UCSD-AML1 (cell line): ENCODE measurements at regions not wholly inside any gene's neighbourhood (a gene's known extent, or its start where the extent isn't known, plus 50 kb on each side); places are given as distances from the start of the nearest gene placed in this dataset.
"Not testable (repeated sequence)": the region's sequence is repeated elsewhere in the genome, so short reads cannot be mapped to it uniquely, and the experiment has no call there.

Experiments
- DNase-seq: peaks from one replicate; lab custom pipeline; 2025; ENCODE audit not compliant: unreplicated experiment; lab: John Stamatoyannopoulos, UW

DNA sequence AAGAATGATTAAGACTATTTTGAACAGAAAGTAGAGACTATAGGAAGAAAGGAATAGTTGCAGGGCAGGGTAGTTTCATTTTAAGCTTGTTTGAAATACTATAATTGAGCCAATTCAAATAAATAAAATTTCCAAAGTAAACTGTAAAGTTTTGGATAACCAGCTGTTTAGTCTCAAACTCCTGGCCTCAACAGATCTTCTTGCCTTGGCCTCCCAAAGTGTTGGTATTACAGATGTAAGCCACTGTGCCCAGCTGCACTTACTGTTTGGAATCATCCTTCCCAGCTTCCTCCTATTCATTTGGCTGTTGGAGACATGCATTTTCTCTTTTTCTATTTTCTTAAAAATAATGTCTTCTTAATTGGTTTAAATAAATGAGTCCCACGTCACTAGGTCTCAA, 231.0 kb downstream of the NNT start:
- DNase-seq = no peak

DNA sequence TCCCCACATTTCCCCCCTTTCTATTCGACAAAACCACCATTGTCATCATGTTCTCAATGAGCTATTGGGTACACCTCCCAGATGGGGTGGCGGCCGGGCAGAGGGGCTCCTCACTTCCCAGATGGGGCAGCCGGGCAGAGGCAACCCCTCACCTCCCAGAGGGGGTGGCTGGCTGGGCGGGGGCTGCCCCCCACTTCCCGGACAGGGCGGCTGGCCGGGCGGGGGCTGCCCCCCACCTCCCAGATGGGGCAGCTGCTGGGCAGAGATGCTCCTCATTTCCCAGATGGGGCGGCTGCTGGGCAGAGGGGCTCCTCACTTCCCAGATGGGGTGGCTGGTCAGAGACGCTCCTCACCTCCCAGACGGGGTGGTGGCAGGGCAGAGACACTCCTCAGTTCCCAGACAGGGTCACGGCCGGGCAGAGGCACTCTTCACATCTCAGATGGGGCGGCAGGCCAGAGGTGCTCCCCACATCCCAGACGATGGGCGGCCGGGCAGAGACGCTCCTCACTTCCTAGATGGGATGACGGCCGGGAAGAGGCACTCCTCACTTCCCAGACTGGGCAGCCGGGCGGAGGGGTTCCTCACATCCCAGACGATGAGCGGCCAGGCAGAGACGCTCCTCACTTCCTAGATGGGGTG, 221.5 kb downstream of the NNT start:
- DNase-seq = not testable (repeated sequence)

DNA sequence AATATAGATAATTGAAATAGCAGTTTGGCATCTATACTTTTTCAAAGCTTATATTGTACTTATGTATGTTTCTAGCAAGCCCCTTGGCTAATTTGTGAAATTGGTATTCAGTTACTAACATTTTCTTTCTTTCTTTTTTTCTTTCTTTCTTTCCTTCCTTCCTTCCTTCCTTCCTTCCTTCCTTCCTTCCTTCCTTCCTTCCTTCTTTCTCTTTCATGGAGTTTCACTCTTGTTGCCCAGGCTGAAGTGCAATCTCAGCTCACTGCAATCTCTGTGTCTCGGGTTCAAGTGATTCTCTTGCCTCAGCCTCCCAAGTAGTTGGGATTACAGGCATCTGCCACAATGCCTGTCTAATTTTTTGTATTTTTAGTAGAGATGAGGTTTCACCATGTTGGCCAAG, 215.4 kb downstream of the NNT start:
- not testable (repeated sequence) for DNase-seq

DNA sequence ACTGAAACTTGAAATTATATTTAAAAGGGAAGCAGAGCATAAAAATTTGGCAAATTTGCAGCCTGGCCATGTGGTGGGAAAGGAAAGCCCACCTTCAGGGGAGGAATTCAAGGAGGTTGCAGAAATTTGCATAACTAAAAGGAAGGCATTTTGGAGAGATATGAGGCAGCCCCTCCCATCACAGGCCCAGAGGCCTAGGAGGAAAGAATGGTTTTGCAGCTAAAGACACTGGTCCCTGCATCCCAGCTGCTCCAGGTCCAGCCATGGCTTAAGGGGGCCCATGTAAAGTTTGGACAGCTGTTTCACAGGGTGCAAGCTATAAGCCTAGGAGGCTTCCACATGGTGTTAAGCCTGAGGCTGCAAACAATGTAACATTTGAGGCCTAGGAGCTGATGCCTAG, 212.5 kb downstream of the NNT start:
- no peak for DNase-seq

DNA sequence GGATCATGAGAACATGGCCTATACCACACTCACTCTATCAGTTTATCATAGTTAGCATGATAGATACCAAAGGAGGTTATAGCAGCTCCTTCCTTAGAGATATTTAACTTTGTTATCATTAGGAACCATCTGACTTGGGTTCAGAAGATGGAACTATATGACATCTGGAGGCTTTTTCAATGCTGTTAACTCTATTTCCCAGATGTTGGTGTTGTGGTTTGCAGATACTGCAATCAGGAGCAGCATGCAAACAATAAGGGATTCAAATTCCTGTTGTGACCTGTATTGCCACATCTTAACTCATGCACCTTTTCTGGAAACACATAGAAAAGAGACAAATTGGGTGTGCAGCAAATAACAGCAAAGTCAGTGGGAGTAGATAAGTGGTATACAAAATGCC, 201.7 kb downstream of the NNT start:
- DNase-seq = no peak

DNA sequence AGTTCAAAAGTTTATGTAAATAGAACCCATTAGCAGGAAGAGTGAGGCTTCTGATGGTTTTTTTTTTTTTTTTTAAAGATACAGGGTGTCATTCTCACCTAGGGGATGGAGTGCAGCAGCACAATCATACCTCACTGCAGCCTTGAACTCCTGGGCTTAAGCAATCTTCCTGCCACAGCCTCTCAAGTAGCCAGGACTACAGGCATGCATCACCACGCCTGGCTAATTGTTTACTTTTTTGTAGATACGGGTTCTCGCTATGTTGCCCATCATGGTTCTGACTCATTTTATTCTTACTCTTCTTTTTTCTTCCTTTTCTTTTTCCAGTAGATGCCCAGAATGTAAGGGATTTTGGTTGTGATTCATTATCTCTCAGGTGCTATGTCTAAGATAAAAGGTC, 201.1 kb downstream of the NNT start:
- DNase-seq = no peak

DNA sequence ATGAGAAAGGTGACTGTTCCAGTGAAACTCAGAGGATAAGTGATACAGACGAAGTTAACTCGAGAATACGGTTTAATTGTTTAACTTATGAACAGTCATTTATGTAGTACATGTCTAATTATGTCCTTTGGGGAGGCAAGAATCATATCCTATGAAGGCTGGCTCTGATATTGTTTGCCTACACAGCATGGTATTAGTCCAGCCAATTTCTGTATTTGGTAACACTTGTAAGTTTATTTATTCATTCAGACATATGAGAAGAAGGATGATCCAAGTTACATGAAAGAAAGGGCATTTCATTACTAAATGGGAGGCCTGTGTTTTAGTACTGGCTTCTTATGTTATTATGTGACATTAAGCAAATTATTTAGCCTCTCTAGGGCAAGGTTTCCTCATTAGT, 199.7 kb downstream of the NNT start:
- DNase-seq = no peak

DNA sequence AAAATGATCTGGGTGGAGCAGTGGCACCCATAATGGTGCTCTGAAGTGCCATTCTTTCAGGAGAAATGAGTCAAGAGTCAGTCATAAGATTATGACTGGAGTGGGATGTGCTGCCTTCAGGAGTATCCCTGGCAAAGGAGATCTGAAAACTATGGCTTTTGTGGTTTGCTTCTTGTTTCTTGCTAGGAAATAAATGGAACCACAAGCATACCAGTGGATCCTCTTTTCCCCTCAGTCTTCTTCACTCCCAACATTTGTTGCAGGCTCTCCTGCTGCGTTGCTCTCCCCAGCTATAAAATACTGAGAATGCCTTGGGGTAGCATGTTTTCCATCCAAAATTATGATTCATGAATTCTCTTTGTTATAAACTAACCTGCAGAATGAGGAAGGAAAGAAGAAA, 199.1 kb downstream of the NNT start:
- DNase-seq = no peak

DNA sequence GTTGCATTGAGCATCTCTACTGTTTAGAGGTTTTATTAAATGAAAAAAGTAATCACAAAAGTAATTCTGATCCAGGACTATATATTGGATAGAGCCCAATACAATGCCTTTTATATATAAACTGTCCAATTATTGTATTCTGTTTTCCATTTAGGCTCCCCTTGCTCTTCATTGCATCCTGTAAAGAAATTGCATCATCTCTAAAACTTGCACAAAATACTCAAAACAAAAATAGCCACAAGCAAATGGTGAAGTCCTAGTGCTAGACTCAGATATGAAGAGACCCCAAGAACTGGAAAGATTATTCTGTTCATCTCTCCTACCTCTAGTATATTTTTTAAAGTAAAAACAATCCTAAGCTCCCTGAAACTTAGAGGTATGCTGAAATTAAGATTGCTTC, 195.8 kb downstream of the NNT start:
- no peak for DNase-seq

DNA sequence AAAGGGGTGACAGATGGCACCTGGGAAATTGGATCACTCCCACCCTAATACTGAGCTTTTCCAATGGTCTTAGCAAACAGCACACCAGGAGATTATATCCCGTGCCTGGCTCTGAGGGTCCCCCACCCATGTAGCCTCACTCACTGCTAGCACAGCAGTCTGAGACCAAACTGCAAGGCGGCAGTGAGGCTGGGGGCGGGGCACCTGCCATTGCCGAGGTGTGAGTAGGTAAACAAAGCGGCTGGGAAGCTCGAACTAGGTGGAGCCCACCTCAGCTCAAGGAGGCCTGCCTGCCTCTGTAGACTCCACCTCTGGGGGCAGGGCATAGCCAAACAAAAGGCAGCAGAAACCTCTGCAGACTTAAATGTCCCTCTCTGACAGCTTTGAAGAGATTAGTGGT, 188.9 kb downstream of the NNT start:
- DNase-seq = not testable (repeated sequence)

DNA sequence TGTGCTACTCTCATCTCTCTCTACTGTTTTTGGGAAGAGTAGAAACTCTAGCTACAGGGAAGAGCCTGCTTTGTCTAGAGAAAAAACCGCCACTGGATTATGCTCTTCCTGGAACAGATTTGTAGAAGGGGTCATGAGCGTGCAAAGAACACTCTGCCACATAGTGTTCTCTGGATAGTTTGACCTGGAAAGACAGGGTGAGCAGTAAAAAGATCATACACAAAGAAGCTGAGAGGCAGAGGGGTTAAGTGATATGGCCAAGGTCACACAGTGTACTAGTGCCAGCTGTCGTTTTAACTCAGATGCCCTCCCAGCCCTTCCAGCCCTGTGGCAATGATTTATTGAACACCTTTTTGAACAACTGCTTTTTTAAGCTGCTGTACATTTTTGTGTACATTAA, 182.2 kb downstream of the NNT start:
- DNase-seq = no peak

DNA sequence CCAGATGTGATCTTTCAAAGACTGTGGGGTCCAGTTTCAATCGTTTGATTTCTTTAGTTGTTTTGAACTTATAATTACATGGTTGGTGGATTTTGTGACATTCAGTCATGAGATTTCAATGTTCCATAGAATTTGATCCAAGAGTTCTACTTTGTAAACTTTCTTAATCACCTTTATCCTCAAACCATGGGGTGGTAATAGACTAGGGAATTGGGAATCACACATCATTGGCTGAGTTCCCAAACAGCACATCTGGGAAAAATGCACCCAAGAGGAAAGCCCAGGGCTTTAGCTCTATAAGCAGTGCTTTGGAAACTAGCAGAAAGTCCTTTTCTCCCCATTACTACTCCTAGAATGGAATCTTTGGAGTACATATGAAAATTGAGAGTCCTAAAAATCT, 177.6 kb downstream of the NNT start:
- DNase-seq = no peak

DNA sequence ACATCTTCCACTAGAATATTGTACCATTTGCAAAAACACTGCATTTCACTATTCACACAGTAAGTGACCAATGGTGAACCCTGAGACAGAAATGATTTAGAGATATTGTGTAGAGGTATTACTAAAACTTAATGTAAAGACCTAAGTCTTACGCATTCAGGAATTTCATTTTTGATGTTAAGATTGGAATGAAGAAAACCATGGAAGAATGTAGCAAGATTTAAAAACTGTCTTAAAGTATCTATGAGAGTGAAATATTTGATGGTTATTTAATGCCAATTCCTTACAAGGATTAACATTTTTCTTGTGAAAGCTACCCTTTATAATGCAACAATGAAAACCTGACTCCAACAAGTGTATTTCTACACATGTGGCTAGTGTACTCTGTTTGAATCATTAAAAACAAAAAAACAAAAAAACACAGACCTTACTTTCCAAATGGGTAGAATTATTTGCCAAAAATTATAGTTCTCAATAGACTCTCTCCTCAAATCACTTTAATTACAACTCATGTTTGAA, 172.0 kb downstream of the NNT start:
- no peak for DNase-seq

DNA sequence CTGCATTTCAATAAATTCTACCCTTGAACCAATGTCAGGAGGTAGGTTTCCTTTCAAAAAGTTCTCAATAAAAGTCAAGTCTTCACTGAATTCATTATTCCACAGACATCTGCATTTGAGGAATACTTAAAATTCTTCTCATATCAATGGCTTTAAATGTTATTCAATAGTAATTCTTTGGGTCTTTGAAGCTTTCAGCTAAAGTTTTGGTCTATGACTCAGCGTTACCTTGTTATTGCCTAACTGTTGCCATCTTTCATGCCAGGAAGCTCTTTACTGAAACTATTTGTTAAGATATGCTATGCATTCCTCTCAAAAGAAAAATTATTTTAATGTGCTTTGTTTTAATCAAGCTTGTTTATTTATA, 170.5 kb downstream of the NNT start:
- DNase-seq = no peak

DNA sequence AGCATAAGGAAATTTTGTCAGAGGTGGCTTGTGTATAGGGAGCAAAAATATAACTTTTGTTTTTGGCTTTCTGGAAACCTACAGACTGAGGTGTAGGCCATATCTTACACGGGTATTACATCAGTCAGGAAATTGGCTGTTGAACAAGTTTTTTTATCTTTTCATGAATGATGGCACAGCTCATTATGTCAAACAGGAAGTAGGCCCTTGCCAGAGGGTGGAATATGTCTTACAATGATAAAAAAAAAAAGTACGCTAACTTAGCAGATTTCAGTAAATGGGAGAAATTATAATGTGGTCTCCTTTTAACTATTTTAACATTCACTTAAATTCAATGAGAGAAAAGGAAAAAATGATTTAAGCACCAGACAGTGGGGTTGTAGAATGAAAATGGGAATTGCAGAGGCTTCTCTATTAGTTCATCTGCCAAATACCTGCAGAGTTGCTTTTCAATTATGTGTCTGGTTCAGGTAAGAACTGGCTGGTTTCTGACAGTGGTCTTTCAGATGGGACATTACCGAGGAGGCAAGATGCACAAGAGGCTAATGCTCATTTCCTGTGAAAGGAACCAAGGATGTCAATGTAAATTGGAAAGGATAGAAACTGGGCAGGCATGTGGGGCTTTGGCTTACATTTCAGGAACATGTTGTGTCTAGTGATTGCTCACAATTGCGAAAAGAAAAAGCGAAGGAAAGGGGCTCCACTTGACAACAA, 169.9 kb downstream of the NNT start:
- DNase-seq = no peak

DNA sequence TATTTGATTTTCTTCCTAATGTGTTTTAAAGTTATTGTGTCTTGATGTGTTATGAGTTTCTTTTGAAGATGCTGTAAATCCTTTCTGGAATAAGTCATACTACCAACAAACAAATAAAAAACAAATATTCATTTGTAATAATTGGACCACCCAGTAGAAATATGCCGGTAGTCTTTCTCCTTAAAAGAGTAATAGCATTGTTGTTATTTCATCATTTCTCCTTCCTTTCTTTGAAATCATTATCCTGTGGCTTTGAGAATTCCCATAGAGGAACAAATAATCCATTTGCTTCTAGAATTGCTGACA, 169.4 kb downstream of the NNT start:
- DNase-seq = no peak

DNA sequence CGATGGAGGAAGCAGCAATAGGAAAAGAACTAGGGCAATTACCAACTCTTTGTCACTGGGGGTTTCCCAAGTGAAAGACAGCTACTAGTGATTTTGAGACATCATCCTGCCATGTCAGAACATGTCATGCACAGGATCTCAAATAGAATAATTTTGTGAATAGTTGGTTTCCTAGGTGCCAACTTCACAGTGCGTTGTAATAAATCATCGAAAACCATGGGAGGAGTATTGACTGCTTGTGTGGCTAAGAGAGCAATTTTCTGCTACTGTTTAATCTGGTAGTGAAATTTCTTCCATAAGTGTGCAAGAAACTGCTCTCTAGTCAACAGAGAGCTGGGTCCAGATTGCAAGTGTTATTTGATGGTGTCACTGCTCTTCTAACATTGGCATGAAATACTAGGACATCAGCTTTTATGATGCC, 168.6 kb downstream of the NNT start:
- no peak for DNase-seq

DNA sequence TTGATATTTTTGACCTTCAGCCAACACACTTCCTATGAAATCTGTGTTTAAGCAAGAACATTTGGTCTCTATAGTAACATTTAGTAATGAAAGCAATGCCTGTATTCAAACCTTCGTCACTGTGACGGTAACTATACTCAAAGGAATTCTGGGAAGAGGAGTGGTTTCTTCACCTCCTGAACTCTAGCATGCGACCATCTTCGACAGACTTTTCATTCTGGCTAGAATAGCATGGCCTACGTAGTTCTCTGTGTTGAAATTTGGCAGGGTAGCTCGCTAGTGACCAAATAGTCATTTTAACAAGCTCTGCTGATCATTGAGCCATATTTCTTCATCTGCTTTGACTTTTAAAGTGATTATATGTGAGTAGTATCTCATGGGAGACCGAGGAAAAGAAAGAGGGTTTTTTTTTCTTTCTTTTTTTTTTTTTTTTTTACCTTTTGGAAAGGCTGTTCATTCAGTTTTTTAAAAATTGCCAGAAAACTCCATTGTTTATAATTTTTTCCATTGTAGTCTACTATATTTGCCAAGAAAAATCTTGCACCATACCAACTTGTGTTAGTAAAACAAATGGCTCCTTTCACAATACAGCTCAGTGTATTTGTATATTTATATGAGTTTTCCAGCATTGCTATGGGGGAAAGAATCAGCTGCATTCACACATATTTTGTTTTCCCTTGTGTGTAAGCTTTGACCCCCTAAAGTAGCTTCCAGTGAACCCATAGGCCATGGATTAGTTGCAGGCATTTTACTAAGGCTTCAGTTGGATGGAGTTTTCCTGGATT, 166.8 kb downstream of the NNT start:
- DNase-seq = no peak
